GM12891 (cell line): ENCODE measurements at regions not wholly inside any gene's neighbourhood (a gene's known extent, or its start where the extent isn't known, plus 50 kb on each side); places are given as distances from the start of the nearest gene placed in this dataset.

Experiments
- PAX5 ChIP-seq: IDR thresholded peaks from 2 replicates; pipeline ENCODE4 v1.6.1; 2011; ENCODE audit warnings: low read length, moderate library complexity, mild to moderate bottlenecking; ENCODE audit not compliant: insufficient read depth, severe bottlenecking
- POLR2A ChIP-seq: IDR thresholded peaks from 2 replicates; pipeline ENCODE4 v1.6.1; 2011; ENCODE audit warnings: low read depth, low read length, control low read depth
- POLR2AphosphoS5 ChIP-seq: IDR thresholded peaks from 2 replicates; pipeline ENCODE4 v1.6.1; 2011; ENCODE audit warnings: low read depth, low read length, control low read depth
- SPI1 ChIP-seq: IDR thresholded peaks from 2 replicates; pipeline ENCODE4 v1.6.1; 2011; ENCODE audit warnings: low read depth, low read length, control low read depth
- TAF1 ChIP-seq: IDR thresholded peaks from 2 replicates; pipeline ENCODE4 v1.6.1; 2011; ENCODE audit warnings: low read depth, low read length, control low read depth

DNA sequence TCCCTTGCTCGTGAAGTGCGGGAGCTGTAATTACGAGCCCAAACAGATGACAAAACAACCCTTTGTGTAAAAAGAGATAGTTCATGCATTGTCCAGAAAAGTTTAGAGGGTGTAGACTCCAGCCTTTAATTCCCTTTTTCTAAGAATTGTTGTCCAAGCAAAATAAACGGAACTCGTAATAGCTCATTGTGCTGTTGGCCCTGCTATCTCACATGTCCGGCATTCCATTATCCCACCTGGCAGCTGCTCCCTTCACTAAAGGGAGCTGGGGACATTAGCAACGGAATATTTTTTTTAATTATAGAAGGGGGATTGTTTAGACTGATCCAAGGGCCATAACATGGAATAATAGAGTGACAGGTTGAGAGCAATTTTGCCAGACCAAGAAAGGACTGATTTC lies 277.5 kb upstream of the TBX3 start:
- TF ChIP-seq POLR2A (no peak), TAF1 (no peak), POLR2AphosphoS5 (no peak), SPI1 (no peak), PAX5 (no peak)
